Superior temporal gyrus (tissue), 1 donor: ENCODE measurements at regions not wholly inside any gene's neighbourhood (a gene's known extent, or its start where the extent isn't known, plus 50 kb on each side); places are given as distances from the start of the nearest gene placed in this dataset.
"Not testable (repeated sequence)": the region's sequence is repeated elsewhere in the genome, so short reads cannot be mapped to it uniquely, and the experiment has no call there.

Experiments
- DNase-seq: peaks from one replicate; pipeline ENCODE4 v3.0.0-alpha.2; 2016; ENCODE audit errors: extremely low spot score

DNA sequence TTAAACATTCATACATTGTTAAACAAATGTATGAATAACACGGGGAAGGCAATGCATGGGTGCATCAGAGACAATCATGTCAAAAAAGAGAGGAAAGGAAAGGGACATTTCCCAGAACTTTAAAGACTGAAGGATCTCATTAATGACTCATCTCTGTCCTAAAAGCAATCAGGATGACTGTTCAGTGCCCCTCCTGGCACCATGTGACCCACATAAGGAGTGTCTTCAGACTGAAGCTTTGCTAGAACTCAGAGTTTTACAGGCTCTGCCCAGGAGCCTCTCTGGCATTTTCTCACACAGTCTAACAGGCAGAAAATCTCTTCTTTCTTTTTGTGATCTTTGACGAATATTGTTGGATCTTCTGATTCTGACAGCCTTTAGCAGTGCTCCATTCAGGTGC lies 315.3 kb downstream of the OTUD1 start:
- no peak for DNase-seq

GRCh38 chr10:23754941-23755340 lies 316.1 kb downstream of the OTUD1 start:
- DNase-seq: no peak

DNA sequence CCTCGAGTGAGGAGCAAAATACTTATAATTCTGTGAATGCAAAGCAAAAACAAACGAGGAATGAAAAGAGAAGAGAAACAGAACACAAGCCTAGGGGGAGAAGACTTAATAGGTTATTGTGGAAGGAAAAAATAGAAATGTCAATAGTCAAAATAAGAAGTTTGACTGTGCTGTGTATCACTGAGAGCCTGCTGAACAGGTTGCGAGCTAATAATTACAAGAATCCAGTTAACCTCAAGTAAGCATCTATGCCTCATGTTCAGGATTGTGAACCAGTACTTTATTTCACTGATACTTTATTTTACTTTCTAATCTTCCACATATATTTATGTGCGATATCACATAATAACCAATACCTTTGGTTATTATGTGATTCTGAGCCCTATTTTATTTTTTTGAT lies 316.7 kb downstream of the OTUD1 start:
- no peak for DNase-seq

GRCh38 chr10:23768281-23768680 lies 329.4 kb downstream of the OTUD1 start:
- no peak for DNase-seq

- DNase-seq: no peak
These were observed 338.3 kb downstream of the OTUD1 start for GRCh38 chr10:23777153-23777552.

DNA sequence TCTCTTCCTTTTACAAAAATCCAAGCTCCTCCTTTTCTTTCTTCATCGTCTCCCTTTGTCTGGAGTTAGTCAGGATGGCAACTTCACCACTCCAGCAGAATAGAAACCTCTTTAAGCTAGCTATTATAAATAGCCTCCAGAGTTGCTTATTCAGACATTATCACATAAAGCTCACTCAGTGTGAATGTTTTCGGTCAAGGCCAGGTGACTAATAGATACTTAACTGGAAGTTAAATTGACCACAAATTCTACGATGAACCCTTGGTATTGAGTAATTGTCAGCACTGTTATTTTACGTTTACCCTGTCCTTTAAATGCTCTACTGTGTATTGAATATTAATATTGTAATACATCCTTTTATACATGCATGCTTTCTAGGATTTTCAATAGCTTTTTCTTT lies 340.4 kb downstream of the OTUD1 start:
- no peak for DNase-seq

DNA sequence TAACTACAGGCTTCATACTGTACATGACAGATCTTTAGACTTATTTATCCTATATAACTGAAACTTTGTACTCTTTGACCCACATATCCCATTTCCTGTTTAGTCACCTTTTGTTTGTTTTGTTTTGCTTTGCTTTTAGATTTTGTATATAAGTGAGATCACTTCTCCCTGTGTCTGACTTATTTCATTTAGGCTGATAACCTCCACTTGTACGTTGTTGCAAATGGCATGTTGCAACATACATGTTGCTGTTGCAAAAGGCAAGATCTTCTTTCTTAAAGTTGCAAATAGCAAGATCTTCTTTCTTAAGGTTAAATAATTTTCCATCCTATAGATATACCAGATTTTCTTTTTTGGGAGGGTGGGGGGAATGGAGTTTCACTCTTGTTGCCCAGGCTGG lies 341.5 kb downstream of the OTUD1 start:
- no peak for DNase-seq

GRCh38 chr10:23786594-23786993 lies 347.7 kb downstream of the OTUD1 start:
- DNase-seq: no peak

GRCh38 chr10:23793577-23793976 lies 354.7 kb downstream of the OTUD1 start:
- DNase-seq: no peak

DNA sequence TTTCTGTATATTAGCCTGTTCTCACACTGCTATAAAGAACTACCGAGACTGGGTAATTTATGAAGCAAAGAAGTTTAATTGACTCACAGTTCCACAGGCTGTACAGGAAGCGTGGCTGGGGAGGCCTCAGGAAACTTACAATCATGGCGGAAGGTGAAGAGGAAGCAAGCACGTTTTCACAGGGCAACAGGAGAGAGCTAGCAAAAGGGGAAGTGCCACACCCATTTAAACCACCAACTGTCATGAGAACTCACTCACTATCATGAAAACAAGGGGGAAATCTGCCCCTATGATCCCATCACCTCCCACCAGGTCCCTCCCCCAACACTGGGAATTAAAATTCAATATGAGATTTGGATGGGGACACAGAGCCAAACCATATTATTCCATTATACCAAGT lies 358.6 kb downstream of the OTUD1 start:
- not testable (repeated sequence) for DNase-seq

- DNase-seq: no peak
These were observed 365.2 kb downstream of the OTUD1 start for GRCh38 chr10:23804125-23804524.

GRCh38 chr10:23813687-23814086 lies 374.8 kb downstream of the OTUD1 start:
- no peak for DNase-seq

DNA sequence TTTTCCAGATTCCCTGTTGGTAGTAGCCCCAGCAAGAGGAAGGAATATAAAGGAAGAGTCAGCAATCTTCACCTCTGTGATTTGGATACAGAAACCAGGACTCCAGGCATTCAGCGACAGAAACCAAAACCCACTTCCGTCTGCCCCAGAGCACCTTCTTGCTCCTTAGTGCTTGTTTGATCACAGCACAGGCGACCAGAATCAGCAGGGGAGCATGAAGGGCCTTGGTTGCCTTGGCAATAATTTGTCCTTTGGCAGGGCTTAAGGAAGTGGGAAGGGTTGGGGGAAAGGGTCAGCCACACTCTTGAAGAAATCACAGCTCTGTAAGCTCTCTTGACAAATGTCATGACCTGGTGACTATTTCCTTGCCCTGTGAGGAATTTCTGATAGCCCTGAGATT lies 379.6 kb downstream of the OTUD1 start:
- DNase-seq: no peak

GRCh38 chr10:23820792-23821191 lies 381.9 kb downstream of the OTUD1 start:
- DNase-seq: no peak

DNA sequence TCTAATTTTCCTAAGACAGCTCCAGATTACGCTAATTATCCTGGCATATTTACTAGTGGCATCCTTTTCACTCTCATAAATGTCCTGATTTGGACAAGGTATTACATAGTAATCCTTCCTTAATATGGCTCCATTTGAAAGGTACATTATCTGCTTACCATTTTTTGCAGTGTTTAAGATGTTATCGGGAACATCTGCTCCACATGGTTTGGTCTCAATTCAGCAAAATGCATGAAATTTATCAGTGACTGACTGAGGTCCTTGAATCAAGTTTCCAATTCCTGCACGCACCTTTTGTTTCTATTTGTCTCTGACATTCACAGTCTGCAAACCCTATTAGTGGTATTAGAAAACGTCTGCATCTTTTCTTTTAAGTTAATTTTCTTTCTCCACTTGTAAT lies 384.1 kb upstream of the KIAA1217 start:
- no peak for DNase-seq

DNA sequence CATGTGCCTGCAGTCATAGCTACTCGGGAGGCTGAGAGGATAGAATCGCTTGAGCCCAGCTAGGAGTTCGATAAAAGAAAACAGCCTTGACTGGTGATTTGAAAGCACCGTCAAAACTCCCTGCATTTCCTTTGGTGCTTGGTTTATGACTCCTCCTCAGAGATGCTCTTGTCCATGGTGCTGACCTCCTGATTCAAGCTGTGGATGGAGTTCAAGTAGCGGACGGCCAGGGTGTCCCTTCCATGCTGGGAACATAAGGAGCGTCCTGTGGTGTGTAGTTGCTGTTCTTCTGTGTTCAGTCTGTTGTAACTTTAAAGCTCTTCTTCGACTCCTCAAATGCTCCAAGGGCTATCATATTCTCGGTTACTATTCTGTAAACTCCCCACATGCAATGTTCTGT lies 382.5 kb upstream of the KIAA1217 start:
- no peak for DNase-seq

- DNase-seq: no peak
These were observed 379.4 kb upstream of the KIAA1217 start for GRCh38 chr10:23829556-23829955.

DNA sequence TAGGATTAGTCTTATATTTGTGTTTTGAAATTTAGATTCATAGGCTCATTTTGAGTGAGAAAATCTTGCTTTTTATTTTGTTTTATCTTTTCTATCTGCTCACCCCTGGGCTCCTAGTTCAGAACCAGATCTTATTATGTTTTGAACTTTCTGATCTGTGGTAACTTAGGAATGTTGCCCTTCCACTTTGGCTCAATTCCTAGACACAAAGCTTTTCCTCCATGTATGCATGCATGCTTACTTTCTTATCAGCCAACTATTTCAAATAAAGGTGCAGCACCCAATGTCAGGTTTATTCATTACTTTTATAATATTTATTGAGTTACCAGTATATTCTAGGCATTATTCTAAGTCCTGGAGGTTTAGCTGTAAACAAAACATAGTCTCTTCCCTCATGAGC lies 374.8 kb upstream of the KIAA1217 start:
- no peak for DNase-seq

DNA sequence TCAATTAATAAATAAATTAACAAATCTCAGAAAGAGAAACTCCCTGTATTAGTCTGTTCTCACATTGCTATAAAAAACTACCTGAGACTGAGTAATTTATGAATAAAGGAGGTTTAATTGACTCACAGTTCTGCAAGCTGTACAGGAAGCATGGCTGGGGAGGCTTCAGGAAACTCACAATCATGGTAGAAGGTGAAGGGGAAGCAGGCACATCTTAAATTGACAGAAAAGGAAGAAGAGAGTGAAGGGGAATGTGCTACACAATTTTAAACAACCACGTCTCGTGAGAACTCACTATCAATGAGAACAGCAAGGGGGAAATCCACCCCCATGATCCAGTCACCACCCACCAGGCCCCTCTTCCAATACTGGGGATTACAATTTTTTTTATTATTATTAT lies 358.3 kb upstream of the KIAA1217 start:
- no peak for DNase-seq

DNA sequence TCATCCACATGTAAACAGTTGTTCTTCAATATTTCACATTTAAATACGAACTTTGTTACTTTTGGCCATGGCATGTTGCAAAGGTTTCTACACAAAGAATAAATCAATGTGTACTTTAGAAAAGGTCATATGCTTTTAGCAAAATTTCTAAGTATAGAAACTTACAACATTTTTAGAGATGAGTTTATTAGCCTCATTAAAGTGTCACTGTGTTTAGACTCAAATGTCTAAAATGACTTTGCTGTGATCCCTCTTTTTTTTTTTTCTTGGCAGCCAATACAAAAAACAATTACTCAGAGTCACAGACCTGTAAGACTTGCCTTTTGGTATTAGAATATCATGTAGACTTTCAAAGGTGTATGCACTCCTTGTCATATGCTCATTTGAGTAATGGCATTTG lies 349.3 kb upstream of the KIAA1217 start:
- no peak for DNase-seq

DNA sequence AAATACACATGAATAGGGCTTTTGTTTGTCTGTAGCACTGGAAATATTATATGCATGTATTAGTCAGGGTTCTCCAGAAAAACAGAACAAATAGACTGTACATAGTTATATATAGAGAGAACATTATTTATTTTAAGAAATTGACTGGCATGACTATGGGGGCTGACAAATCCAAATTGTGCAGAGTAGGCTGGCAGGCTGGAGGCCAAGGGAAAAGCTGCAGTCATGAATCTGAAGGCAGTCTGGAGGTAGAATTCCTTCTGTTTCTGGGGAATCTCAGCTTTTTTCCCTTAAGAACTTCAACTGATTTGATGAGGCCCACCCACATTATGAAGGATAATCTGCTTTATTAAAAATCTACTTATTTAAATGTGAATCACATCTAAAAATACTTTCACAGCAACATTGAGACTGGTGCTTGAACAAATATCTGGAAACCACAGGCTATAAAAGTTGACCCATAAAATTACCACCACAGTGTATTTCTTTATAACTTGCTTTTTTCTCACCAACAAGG lies 344.2 kb upstream of the KIAA1217 start:
- no peak for DNase-seq

GRCh38 chr10:23866985-23867384 lies 342.0 kb upstream of the KIAA1217 start:
- not testable (repeated sequence) for DNase-seq

DNA sequence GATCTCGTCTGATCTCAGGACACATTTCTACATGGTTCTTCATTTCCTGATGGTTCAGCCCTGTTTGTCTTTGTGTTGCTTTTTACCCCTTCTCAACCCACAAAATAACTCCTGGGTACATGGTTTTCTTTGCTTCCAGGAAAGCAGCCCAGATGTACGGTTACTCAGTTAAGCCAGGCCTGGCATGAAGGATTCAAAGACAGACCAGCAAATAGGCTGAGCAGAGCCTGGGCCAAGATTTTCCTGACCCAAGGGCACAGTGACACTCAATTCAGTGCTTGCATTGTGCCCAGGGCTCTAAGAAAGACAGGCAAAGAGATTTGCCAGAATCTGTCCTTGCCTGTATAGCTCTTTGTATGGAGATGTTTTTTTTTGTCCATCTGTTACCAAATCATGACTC lies 340.8 kb upstream of the KIAA1217 start:
- DNase-seq: no peak

DNA sequence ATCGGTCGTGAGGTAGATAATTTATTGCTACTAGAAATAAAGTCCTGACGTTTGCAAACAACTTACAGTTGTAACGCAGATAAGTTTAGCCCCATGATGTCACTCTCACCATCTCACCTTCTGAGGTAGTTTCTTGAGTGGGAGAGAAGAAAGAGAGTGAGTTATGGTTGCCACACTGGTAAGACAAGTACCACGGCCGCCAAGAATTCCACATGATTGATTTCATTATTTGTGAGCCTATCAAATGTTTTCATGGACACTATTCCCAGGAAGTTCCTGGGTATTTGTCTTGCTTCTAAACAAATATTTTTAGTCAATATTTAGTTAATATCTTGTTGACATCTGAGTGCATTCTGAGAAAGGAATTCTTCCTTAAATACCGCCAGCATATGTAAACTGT lies 339.4 kb upstream of the KIAA1217 start:
- DNase-seq: no peak

- DNase-seq: no peak
These were observed 338.9 kb upstream of the KIAA1217 start for GRCh38 chr10:23869996-23870395.
